IPS-18c (cell line): ENCODE measurements at regions not wholly inside any gene's neighbourhood (a gene's known extent, or its start where the extent isn't known, plus 50 kb on each side); places are given as distances from the start of the nearest gene placed in this dataset.
"Not testable (repeated sequence)": the region's sequence is repeated elsewhere in the genome, so short reads cannot be mapped to it uniquely, and the experiment has no call there.

ENCODE experiments used
- H3K4me3 ChIP-seq: 2 replicates; pipeline ENCODE4 v1.7.0; 2013; ENCODE audit warnings: low read depth, mild to moderate bottlenecking, low read length, moderate library complexity; ENCODE audit not compliant: insufficient read depth
- H3K9me3 ChIP-seq: one replicate; pipeline ENCODE4 v1.6.1; 2013; ENCODE audit warnings: mild to moderate bottlenecking, low read length, moderate library complexity; ENCODE audit not compliant: control insufficient read depth, insufficient read depth

DNA sequence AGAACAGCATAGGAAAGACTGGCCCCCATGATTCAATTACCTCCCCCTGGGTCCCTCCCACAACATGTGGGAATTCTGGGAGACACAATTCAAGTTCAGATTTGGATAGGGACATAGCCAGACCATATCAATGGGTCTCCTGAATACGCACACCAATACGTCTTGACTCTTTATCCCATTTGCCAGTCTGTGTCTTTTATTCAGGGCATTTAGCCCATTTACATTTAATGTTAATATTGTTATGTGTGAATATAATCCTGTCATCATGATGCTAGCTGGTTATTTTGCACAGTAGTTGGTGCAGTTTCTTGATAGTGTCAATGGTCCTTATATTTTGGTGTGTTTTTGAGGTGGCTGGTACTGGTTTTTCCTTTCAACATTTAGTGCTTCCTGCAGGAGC lies 256.1 kb downstream of the ZNF608 start:
- H3K9me3 ChIP-seq, H3K4me3 ChIP-seq: not testable (repeated sequence)

DNA sequence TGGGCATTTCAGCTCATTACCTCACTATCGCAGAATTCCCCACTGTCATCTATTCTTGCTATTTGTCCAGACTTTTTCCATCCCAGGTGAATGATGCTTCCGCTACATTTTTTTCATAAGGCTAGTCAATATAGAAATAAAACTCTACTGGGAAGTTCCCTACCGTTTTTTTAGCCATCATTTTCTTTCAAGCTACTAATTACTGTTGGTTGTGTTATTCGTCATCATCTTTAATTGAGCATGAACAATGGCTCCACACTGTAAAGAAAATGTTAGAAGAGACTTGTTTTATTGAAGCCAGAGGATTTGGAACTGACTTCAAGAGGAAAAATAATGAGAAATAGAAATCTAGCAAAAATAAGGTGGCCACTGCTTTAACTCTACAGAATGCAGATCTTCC lies 265.0 kb downstream of the ZNF608 start:
- Histone ChIP-seq H3K4me3 (no peak overlapping the region), H3K9me3 (no peaks in the 10 kb centered on the region)

GRCh38 chr5:124480964-124481363 lies 265.5 kb downstream of the ZNF608 start:
- no peaks in the 10 kb centered on the region for H3K9me3 ChIP-seq
- no peak overlapping the region for H3K4me3 ChIP-seq

DNA sequence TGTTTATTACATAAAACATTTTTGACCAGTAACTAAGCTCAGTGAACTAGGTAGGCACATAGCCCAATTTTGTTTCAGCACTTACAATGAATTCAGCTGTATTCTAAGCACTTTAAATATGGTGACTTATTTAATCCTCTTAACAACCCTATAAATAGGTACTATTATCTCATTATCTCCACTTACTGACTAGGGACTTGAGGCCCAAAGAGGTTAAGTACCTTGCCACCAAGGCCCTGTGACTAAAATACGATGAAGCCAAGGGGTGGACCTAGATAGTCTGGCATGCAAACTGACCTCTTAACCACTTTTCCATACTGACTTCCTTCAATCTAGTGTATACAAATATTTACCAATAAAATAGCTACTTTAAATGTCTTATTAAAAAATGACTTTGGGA lies 266.4 kb downstream of the ZNF608 start:
- Histone ChIP-seq H3K9me3 (no peaks in the 10 kb centered on the region), H3K4me3 (no peak overlapping the region)

- H3K4me3 ChIP-seq, result no peak overlapping the region
- no peaks in the 10 kb centered on the region for H3K9me3 ChIP-seq
Observed at GRCh38 chr5:124478264-124478663, 268.2 kb downstream of the ZNF608 start.

DNA sequence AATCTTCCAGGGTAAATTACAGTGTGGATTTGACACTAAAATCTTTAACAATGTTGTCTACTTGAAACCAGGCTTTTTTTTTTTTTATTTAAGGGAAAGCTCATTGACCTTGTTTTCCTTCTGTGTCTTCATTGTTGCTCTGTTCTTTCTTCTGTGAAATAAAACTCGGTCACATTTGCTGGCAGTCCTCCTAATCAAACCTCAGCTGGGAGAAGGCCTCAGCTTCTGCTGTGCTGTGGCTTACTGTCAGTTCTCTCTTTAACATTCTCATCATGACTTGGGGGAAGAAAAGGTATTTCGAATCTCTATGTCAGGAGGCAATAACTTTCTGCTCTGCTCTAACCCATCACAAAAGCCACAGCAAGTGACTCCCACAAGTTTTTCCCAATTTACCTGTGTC lies 268.9 kb downstream of the ZNF608 start:
- Histone ChIP-seq H3K4me3 (no peak overlapping the region), H3K9me3 (no peaks in the 10 kb centered on the region)

GRCh38 chr5:124477062-124477461 lies 269.4 kb downstream of the ZNF608 start:
- no peak overlapping the region for H3K4me3 ChIP-seq
- no peaks in the 10 kb centered on the region for H3K9me3 ChIP-seq

- Histone ChIP-seq H3K9me3 (no peaks in the 10 kb centered on the region), H3K4me3 (no peak overlapping the region)
Observed at GRCh38 chr5:124474528-124475215, 271.8 kb downstream of the ZNF608 start.

- Histone ChIP-seq H3K4me3 (no peak overlapping the region), H3K9me3 (no peaks in the 10 kb centered on the region)
Observed at GRCh38 chr5:124468671-124469411, 277.6 kb downstream of the ZNF608 start.

DNA sequence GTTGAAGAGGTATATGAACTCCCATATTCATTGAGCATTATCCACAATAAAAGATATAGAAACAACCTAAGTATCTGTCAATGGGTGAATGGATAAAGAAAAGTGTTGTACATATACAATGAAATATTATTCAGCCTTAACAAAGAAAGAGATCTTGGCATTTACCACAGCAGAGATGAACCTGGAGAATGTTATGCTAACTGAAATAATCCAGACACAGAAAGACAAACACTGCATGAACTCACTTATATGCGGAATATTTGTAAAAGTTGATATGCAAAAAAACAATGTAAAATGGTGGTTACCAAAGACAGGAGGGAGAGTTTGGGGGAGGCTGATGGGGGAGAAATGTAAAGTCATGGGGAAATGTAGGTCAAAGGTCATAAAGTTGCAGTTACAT lies 278.7 kb downstream of the ZNF608 start:
- Histone ChIP-seq H3K9me3 (no peaks in the 10 kb centered on the region), H3K4me3 (no peak overlapping the region)

GRCh38 chr5:124466011-124466410 lies 280.4 kb downstream of the ZNF608 start:
- no peaks in the 10 kb centered on the region for H3K9me3 ChIP-seq
- no peak overlapping the region for H3K4me3 ChIP-seq

DNA sequence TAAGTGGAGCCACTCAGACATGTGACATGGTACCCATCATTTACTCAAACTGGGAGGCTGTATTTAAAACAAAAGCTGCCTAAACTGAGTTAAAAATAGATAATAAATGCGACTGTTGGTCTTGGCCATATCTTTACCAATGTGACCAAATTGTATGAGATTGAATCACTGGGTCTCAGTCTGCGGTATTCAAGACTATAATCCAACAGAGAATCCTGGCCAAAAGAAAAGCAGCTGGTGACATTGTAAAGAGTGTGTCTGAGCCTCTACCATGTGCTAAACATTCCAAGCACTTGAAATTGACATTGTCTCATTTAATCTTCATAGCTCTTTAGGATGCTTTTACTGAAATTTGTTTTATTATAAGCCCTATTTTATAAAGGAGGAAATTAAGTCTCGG lies 282.6 kb downstream of the ZNF608 start:
- Histone ChIP-seq H3K9me3 (peaks cover 1% of the 10 kb centered on the region), H3K4me3 (no peak overlapping the region)

DNA sequence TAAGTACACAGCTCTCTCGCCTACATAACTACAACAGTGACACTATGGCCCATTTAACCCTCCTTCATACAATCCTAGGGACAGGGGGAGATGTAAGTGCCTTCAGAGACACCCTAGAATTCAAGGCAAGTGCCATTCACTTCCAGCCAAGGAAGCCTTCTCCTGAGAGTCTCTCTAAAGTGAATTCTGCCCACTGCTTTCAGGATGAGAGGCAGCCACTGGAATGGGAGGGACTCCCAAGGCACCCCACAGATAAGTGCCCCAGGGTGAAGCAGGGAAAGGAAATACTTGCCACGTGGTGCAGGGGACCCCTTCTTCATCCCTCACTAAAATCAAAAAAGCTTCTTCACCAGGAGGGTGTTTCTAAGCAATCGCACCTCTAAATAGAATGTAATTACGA lies 283.7 kb downstream of the ZNF608 start:
- no peak overlapping the region for H3K4me3 ChIP-seq
- peaks cover 2% of the 10 kb centered on the region for H3K9me3 ChIP-seq

GRCh38 chr5:124461941-124462340 lies 284.5 kb downstream of the ZNF608 start:
- H3K4me3 ChIP-seq, result no peak overlapping the region
- H3K9me3 ChIP-seq, result peaks cover 2% of the 10 kb centered on the region

- no peak overlapping the region for H3K4me3 ChIP-seq
- H3K9me3 ChIP-seq, result peaks cover 2% of the 10 kb centered on the region
Observed at GRCh38 chr5:124461157-124461556, 285.3 kb downstream of the ZNF608 start.

- peaks cover 2% of the 10 kb centered on the region for H3K9me3 ChIP-seq
- H3K4me3 ChIP-seq, result no peak overlapping the region
Observed at GRCh38 chr5:124460642-124461041, 285.8 kb downstream of the ZNF608 start.

GRCh38 chr5:124459984-124460383 lies 286.5 kb downstream of the ZNF608 start:
- no peak overlapping the region for H3K4me3 ChIP-seq
- H3K9me3 ChIP-seq, result peaks cover 2% of the 10 kb centered on the region

- Histone ChIP-seq H3K9me3 (peaks cover 2% of the 10 kb centered on the region), H3K4me3 (no peak overlapping the region)
Observed at GRCh38 chr5:124457901-124458300, 288.5 kb downstream of the ZNF608 start.

GRCh38 chr5:124457101-124457500 lies 289.3 kb downstream of the ZNF608 start:
- Histone ChIP-seq H3K9me3 (peaks cover 2% of the 10 kb centered on the region), H3K4me3 (no peak overlapping the region)
